ENCODE measurements at regions not wholly inside any gene's neighbourhood (a gene's known extent, or its start where the extent isn't known, plus 50 kb on each side); places are given as distances from the start of the nearest gene placed in this dataset.

- Mint-ChIP-seq H3K9me3 (no peaks in the 10 kb centered on the region), H3K36me3 (ENCODE audit: insufficient read depth) (no peaks in the 10 kb centered on the region), H3K4me3 (no peak overlapping the region), H3K27me3 (peaks cover 0 to 18% of the 10 kb centered on the region in 2 donors), H3K27ac (no peak overlapping the region), H3K4me1 (ENCODE audit: low read depth in 2 of 2) (no peaks in the 10 kb centered on the region)
- ATAC-seq (replicated peaks) (no peak), DNase-seq (no peak)
Observed at GRCh38 chr1:110816945-110817344, 56.0 kb upstream of the CD53 start.

GRCh38 chr1:110811529-110811928 lies 61.4 kb upstream of the CD53 start:
- H3K27me3 Mint-ChIP-seq = peaks cover 0 to 8% of the 10 kb centered on the region in 2 donors
- no peaks in the 10 kb centered on the region for H3K9me3 Mint-ChIP-seq
- no peak overlapping the region for H3K4me3 Mint-ChIP-seq
- peaks cover 0 to 3% of the 10 kb centered on the region in 2 donors for H3K4me1 Mint-ChIP-seq (ENCODE audit: low read depth in 2 of 2)
- ATAC-seq (replicated peaks) (no peak), DNase-seq (no peak)
- H3K36me3 Mint-ChIP-seq (ENCODE audit: insufficient read depth) = no peaks in the 10 kb centered on the region
- no peak overlapping the region for H3K27ac Mint-ChIP-seq

- DNase-seq (no peak), ATAC-seq (replicated peaks) (no peak)
- Mint-ChIP-seq H3K4me1 (ENCODE audit: low read depth in 2 of 2) (no peaks in the 10 kb centered on the region), H3K9me3 (peaks cover 0 to 3% of the 10 kb centered on the region in 2 donors), H3K27me3 (peaks cover 8 to 9% of the 10 kb centered on the region in 2 donors), H3K27ac (no peak overlapping the region), H3K4me3 (no peak overlapping the region), H3K36me3 (ENCODE audit: insufficient read depth) (no peaks in the 10 kb centered on the region)
Observed at GRCh38 chr1:110800079-110800478, 72.9 kb upstream of the CD53 start.

GRCh38 chr1:110798691-110799256 lies 74.2 kb upstream of the CD53 start:
- H3K36me3 Mint-ChIP-seq (ENCODE audit: insufficient read depth) = no peaks in the 10 kb centered on the region
- H3K9me3 Mint-ChIP-seq = peaks cover 0 to 3% of the 10 kb centered on the region in 2 donors
- no peak for DNase-seq
- ATAC-seq (replicated peaks) = no peak
- peaks cover 0 to 8% of the 10 kb centered on the region in 2 donors for H3K27me3 Mint-ChIP-seq
- no peak overlapping the region for H3K4me3 Mint-ChIP-seq
- H3K4me1 Mint-ChIP-seq (ENCODE audit: low read depth in 2 of 2) = no peaks in the 10 kb centered on the region
- H3K27ac Mint-ChIP-seq = no peak overlapping the region

GRCh38 chr1:110788673-110789072 lies 84.3 kb upstream of the CD53 start:
- H3K4me3 Mint-ChIP-seq = peak overlapping the region in 1 of 2 donors; percentile 39
- no peak for ATAC-seq (replicated peaks)
- H3K36me3 Mint-ChIP-seq (ENCODE audit: insufficient read depth) = peaks cover 6% of the 10 kb centered on the region
- H3K9me3 Mint-ChIP-seq = no peaks in the 10 kb centered on the region
- peaks cover 36 to 39% of the 10 kb centered on the region in 2 donors for H3K4me1 Mint-ChIP-seq (ENCODE audit: low read depth in 2 of 2)
- H3K27ac Mint-ChIP-seq = peak overlapping the region in 1 of 2 donors; percentile 86
- no peaks in the 10 kb centered on the region for H3K27me3 Mint-ChIP-seq
- DNase-seq = no peak

GRCh38 chr1:110787328-110788071 lies 85.4 kb upstream of the CD53 start:
- Mint-ChIP-seq H3K36me3 (ENCODE audit: insufficient read depth) (peaks cover 6% of the 10 kb centered on the region), H3K27me3 (no peaks in the 10 kb centered on the region), H3K27ac (peak overlapping the region; percentile 53 to 86), H3K4me3 (peak overlapping the region; percentile 39 to 68), H3K9me3 (no peaks in the 10 kb centered on the region), H3K4me1 (ENCODE audit: low read depth in 2 of 2) (peaks cover 41 to 46% of the 10 kb centered on the region in 2 donors)
- peak; percentile 25 to 39 (median 37) for DNase-seq
- ATAC-seq (replicated peaks) = peak; percentile 88

- H3K9me3 Mint-ChIP-seq = no peaks in the 10 kb centered on the region
- peaks cover 41 to 46% of the 10 kb centered on the region in 2 donors for H3K4me1 Mint-ChIP-seq (ENCODE audit: low read depth in 2 of 2)
- DNase-seq (no peak), ATAC-seq (replicated peaks) (peak; percentile 45)
- H3K4me3 Mint-ChIP-seq = peak overlapping the region; percentile 39 to 68
- H3K36me3 Mint-ChIP-seq (ENCODE audit: insufficient read depth) = peaks cover 6% of the 10 kb centered on the region
- H3K27ac Mint-ChIP-seq = peak overlapping the region; percentile 53 to 86
- no peaks in the 10 kb centered on the region for H3K27me3 Mint-ChIP-seq
Observed at GRCh38 chr1:110786802-110787327, 86.1 kb upstream of the CD53 start.

GRCh38 chr1:110785612-110786011 lies 87.3 kb upstream of the CD53 start:
- no peak overlapping the region for H3K4me3 Mint-ChIP-seq
- peak overlapping the region in 1 of 2 donors; percentile 53 for H3K27ac Mint-ChIP-seq
- peaks cover 47 to 50% of the 10 kb centered on the region in 2 donors for H3K4me1 Mint-ChIP-seq (ENCODE audit: low read depth in 2 of 2)

GRCh38 chr1:110785055-110785454 lies 87.9 kb upstream of the CD53 start:
- peaks cover 6% of the 10 kb centered on the region for H3K36me3 Mint-ChIP-seq (ENCODE audit: insufficient read depth)
- H3K9me3 Mint-ChIP-seq = no peaks in the 10 kb centered on the region
- H3K4me1 Mint-ChIP-seq (ENCODE audit: low read depth in 2 of 2) = peaks cover 49 to 51% of the 10 kb centered on the region in 2 donors
- DNase-seq = no peak
- no peaks in the 10 kb centered on the region for H3K27me3 Mint-ChIP-seq
- ATAC-seq (replicated peaks) = no peak
- H3K27ac Mint-ChIP-seq = no peak overlapping the region
- peak overlapping the region in 1 of 2 donors; percentile 11 for H3K4me3 Mint-ChIP-seq

More at GRCh38 chr1:110785612-110786011, 87.3 kb upstream of the CD53 start:
- Mint-ChIP-seq H3K27me3 (no peaks in the 10 kb centered on the region), H3K9me3 (no peaks in the 10 kb centered on the region), H3K36me3 (ENCODE audit: insufficient read depth) (peaks cover 6% of the 10 kb centered on the region)
- DNase-seq (no peak), ATAC-seq (replicated peaks) (no peak)

- H3K4me3 Mint-ChIP-seq = no peak overlapping the region
- H3K4me1 Mint-ChIP-seq (ENCODE audit: low read depth in 2 of 2) = peaks cover 48 to 49% of the 10 kb centered on the region in 2 donors
- DNase-seq (peak; percentile 45 to 57 (median 54)), ATAC-seq (replicated peaks) (peak; percentile 48)
- no peak overlapping the region for H3K27ac Mint-ChIP-seq
- peaks cover 6% of the 10 kb centered on the region for H3K36me3 Mint-ChIP-seq (ENCODE audit: insufficient read depth)
- H3K9me3 Mint-ChIP-seq = no peaks in the 10 kb centered on the region
- H3K27me3 Mint-ChIP-seq = no peaks in the 10 kb centered on the region
Observed at GRCh38 chr1:110783292-110783918, 89.5 kb upstream of the CD53 start.

GRCh38 chr1:110781525-110781924 lies 91.4 kb upstream of the CD53 start:
- no peak overlapping the region for H3K4me3 Mint-ChIP-seq
- H3K27me3 Mint-ChIP-seq = no peaks in the 10 kb centered on the region
- H3K9me3 Mint-ChIP-seq = no peaks in the 10 kb centered on the region
- no peaks in the 10 kb centered on the region for H3K36me3 Mint-ChIP-seq (ENCODE audit: insufficient read depth)
- ATAC-seq (replicated peaks) (no peak), DNase-seq (no peak)
- no peak overlapping the region for H3K27ac Mint-ChIP-seq
- H3K4me1 Mint-ChIP-seq (ENCODE audit: low read depth in 2 of 2) = peaks cover 33 to 35% of the 10 kb centered on the region in 2 donors

GRCh38 chr1:110780600-110781484 lies 92.1 kb upstream of the CD53 start:
- Mint-ChIP-seq H3K27ac (no peak overlapping the region), H3K36me3 (ENCODE audit: insufficient read depth) (no peaks in the 10 kb centered on the region)
- ATAC-seq (replicated peaks) = peak; percentile 79

GRCh38 chr1:110779636-110780035 lies 93.3 kb upstream of the CD53 start:
- no peak overlapping the region for H3K4me3 Mint-ChIP-seq
- no peak overlapping the region for H3K27ac Mint-ChIP-seq
- H3K4me1 Mint-ChIP-seq (ENCODE audit: low read depth in 2 of 2) = peaks cover 18 to 19% of the 10 kb centered on the region in 2 donors
- no peaks in the 10 kb centered on the region for H3K9me3 Mint-ChIP-seq
- ATAC-seq (replicated peaks) = no peak
- H3K36me3 Mint-ChIP-seq (ENCODE audit: insufficient read depth) = no peaks in the 10 kb centered on the region
- H3K27me3 Mint-ChIP-seq = no peaks in the 10 kb centered on the region
- DNase-seq = no peak

More at GRCh38 chr1:110780600-110781484, 92.1 kb upstream of the CD53 start:
- H3K9me3 Mint-ChIP-seq = no peaks in the 10 kb centered on the region
- peaks cover 28 to 30% of the 10 kb centered on the region in 2 donors for H3K4me1 Mint-ChIP-seq (ENCODE audit: low read depth in 2 of 2)
- H3K4me3 Mint-ChIP-seq = no peak overlapping the region
- H3K27me3 Mint-ChIP-seq = no peaks in the 10 kb centered on the region
- peak; percentile 78 to 85 (median 79) for DNase-seq

All from effector memory CD8-positive, alpha-beta T cell (primary cell).